SK-N-SH treated with all-trans-retinoic acid at 6 μM for 48 hours (cell line): ENCODE measurements at regions not wholly inside any gene's neighbourhood (a gene's known extent, or its start where the extent isn't known, plus 50 kb on each side); places are given as distances from the start of the nearest gene placed in this dataset.

Source experiments
- ATAC-seq: fragments of 200-7000 bp; cut with Tn5 transposase; 3 replicates; pipeline ENCODE4 v1.9.1; 2020; ENCODE audit warnings: mild to moderate bottlenecking, moderate library complexity
- CREB5 ChIP-seq: fragments of 250-450 bp; sonication (Bioruptor Pico); IDR thresholded peaks from 2 replicates; pipeline ENCODE4 v1.5.1; 2020; ENCODE audit warnings: low read depth, mild to moderate bottlenecking, moderate library complexity
- CSDC2 ChIP-seq: fragments of 250-450 bp; sonication (Bioruptor Pico); IDR thresholded peaks from 2 replicates; pipeline ENCODE4 v1.5.0; 2020; ENCODE audit warnings: mild to moderate bottlenecking, moderate library complexity
- ESRRG ChIP-seq: fragments of 250-450 bp; sonication (Bioruptor Pico); IDR thresholded peaks from 2 replicates; pipeline ENCODE4 v1.6.1; 2021; ENCODE audit warnings: mild to moderate bottlenecking
- GLIS3 ChIP-seq: fragments of 250-450 bp; sonication (Bioruptor Pico); IDR thresholded peaks from 2 replicates; pipeline ENCODE4 v1.5.0; 2020; ENCODE audit warnings: mild to moderate bottlenecking, moderate library complexity
- ISL1 ChIP-seq: fragments of 250-450 bp; sonication (Bioruptor Pico); IDR thresholded peaks from 2 replicates; pipeline ENCODE4 v2.1.2; 2022; ENCODE audit warnings: mild to moderate bottlenecking, moderate library complexity
- OSR1 ChIP-seq: fragments of 250-450 bp; sonication (Bioruptor Pico); IDR thresholded peaks from 2 replicates; pipeline ENCODE4 v1.8.0; 2022; ENCODE audit warnings: moderate library complexity, mild to moderate bottlenecking, inconsistent platforms
- PATZ1 ChIP-seq: fragments of 250-450 bp; sonication (Bioruptor Pico); IDR thresholded peaks from 2 replicates; pipeline ENCODE4 v1.8.0; 2020; ENCODE audit warnings: mild to moderate bottlenecking, moderate library complexity, borderline replicate concordance
- PPARA ChIP-seq: fragments of 250-450 bp; sonication (Bioruptor Pico); IDR thresholded peaks from 2 replicates; pipeline ENCODE4 v1.5.0; 2020; ENCODE audit warnings: mild to moderate bottlenecking, borderline replicate concordance
- RARB ChIP-seq: fragments of 250-450 bp; sonication (Bioruptor Pico); IDR thresholded peaks from 2 replicates; pipeline ENCODE4 v1.8.0; 2021; ENCODE audit warnings: mild to moderate bottlenecking, moderate library complexity
- SNAI2 ChIP-seq: fragments of 250-450 bp; sonication (Bioruptor Pico); IDR thresholded peaks from 2 replicates; pipeline ENCODE4 v1.5.0; 2020; ENCODE audit warnings: mild to moderate bottlenecking, moderate library complexity
- TOX ChIP-seq: fragments of 250-450 bp; sonication (Bioruptor Pico); IDR thresholded peaks from 2 replicates; pipeline ENCODE4 v1.8.0; 2021; ENCODE audit warnings: mild to moderate bottlenecking, moderate library complexity, borderline replicate concordance
- TSHZ2 ChIP-seq: fragments of 250-450 bp; sonication (Bioruptor Pico); IDR thresholded peaks from 2 replicates; pipeline ENCODE4 v1.5.0; 2020; ENCODE audit warnings: mild to moderate bottlenecking, moderate library complexity
- ZFP3 ChIP-seq: fragments of 250-450 bp; sonication (Bioruptor Pico); IDR thresholded peaks from 2 replicates; pipeline ENCODE4 v1.5.0; 2020; ENCODE audit warnings: mild to moderate bottlenecking, moderate library complexity
- ZNF565 ChIP-seq: fragments of 450-650 bp; formaldehyde crosslinking; conservative IDR thresholded peaks from 2 replicates; pipeline ENCODE4 v1.5.0; 2020; ENCODE audit warnings: low read depth, mild to moderate bottlenecking, moderate library complexity
- ZNF70 ChIP-seq: fragments of 450-650 bp; formaldehyde crosslinking; IDR thresholded peaks from 2 replicates; pipeline ENCODE4 v1.5.0; 2020; ENCODE audit warnings: mild to moderate bottlenecking, moderate library complexity
- ZNF8 ChIP-seq: fragments of 450-650 bp; formaldehyde crosslinking; IDR thresholded peaks from 2 replicates; pipeline ENCODE4 v1.5.0; 2020; ENCODE audit warnings: mild to moderate bottlenecking, moderate library complexity
- TF ChIP-seq, protein P1 (sequence below): fragments of 250-450 bp; sonication (Bioruptor Pico); IDR thresholded peaks from 2 replicates; pipeline ENCODE4 v1.5.1; 2021; ENCODE audit warnings: mild to moderate bottlenecking, moderate library complexity
- TF ChIP-seq, protein P2 (sequence below): fragments of 250-450 bp; sonication (Bioruptor Pico); IDR thresholded peaks from 2 replicates; pipeline ENCODE4 v1.8.0; 2021; ENCODE audit warnings: low read depth, mild to moderate bottlenecking, moderate library complexity, borderline replicate concordance

DNA sequence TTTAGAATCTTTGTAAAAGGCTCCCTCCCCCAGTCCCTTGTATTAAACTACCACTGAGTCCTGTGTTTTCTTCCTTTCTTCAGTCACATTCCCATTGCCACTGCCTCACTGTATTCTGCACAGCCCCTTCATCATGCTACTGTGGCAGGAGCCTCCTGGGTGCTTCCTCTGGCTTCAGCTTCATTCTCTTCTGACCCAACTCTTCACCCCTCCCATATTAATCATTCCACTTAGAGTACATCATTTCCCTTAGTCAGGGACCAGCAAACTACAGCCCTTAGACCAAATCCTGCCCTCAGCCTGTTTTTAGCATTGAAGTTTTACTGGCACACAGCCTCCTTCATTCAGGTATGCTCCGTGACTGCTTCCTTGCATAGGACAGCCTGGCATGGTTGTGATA, 127.7 kb upstream of the MTNR1B start:
- no peak for ATAC-seq
- TF ChIP-seq, protein P1, sequence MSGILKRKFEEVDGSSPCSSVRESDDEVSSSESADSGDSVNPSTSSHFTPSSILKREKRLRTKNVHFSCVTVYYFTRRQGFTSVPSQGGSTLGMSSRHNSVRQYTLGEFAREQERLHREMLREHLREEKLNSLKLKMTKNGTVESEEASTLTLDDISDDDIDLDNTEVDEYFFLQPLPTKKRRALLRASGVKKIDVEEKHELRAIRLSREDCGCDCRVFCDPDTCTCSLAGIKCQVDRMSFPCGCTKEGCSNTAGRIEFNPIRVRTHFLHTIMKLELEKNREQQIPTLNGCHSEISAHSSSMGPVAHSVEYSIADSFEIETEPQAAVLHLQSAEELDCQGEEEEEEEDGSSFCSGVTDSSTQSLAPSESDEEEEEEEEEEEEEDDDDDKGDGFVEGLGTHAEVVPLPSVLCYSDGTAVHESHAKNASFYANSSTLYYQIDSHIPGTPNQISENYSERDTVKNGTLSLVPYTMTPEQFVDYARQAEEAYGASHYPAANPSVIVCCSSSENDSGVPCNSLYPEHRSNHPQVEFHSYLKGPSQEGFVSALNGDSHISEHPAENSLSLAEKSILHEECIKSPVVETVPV (CRISPR knock-in tag) = no peak
- no peak for TF ChIP-seq CREB5 (CRISPR knock-in tag)
- no peak for TF ChIP-seq ZNF565
- TF ChIP-seq TSHZ2 (CRISPR knock-in tag) = no peak
- TF ChIP-seq ESRRG (CRISPR knock-in tag) = no peak
- TF ChIP-seq PPARA (CRISPR knock-in tag) = no peak
- TF ChIP-seq OSR1 (CRISPR knock-in tag) = no peak
- TF ChIP-seq TOX = no peak
- TF ChIP-seq, protein P2, sequence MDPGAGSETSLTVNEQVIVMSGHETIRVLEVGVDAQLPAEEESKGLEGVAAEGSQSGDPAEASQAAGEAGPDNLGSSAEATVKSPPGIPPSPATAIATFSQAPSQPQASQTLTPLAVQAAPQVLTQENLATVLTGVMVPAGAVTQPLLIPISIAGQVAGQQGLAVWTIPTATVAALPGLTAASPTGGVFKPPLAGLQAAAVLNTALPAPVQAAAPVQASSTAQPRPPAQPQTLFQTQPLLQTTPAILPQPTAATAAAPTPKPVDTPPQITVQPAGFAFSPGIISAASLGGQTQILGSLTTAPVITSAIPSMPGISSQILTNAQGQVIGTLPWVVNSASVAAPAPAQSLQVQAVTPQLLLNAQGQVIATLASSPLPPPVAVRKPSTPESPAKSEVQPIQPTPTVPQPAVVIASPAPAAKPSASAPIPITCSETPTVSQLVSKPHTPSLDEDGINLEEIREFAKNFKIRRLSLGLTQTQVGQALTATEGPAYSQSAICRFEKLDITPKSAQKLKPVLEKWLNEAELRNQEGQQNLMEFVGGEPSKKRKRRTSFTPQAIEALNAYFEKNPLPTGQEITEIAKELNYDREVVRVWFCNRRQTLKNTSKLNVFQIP (CRISPR knock-in tag) = no peak
- TF ChIP-seq SNAI2 (CRISPR knock-in tag) = no peak
- TF ChIP-seq, all 23 proteins: peak for 0

GRCh38 chr11:92843455-92843854, 126.0 kb upstream of the MTNR1B start:
- TF ChIP-seq TSHZ2 (CRISPR knock-in tag) (no peak), ZNF565 (no peak), CREB5 (CRISPR knock-in tag) (no peak), RARB (no peak), ZFP3 (CRISPR knock-in tag) (no peak), ISL1 (CRISPR knock-in tag) (no peak), PPARA (CRISPR knock-in tag) (no peak), ZNF70 (CRISPR knock-in tag) (no peak), ESRRG (CRISPR knock-in tag) (no peak), PATZ1 (CRISPR knock-in tag) (no peak), CSDC2 (CRISPR knock-in tag) (no peak), ZNF8 (CRISPR knock-in tag) (no peak), SNAI2 (CRISPR knock-in tag) (no peak), OSR1 (CRISPR knock-in tag) (no peak), GLIS3 (CRISPR knock-in tag) (no peak)
- TF ChIP-seq, protein P2 (CRISPR knock-in tag) = no peak
- ATAC-seq = no peak
